GM23338 (cell line): ENCODE measurements at regions not wholly inside any gene's neighbourhood (a gene's known extent, or its start where the extent isn't known, plus 50 kb on each side); places are given as distances from the start of the nearest gene placed in this dataset.

Source experiments
- CREB1 ChIP-seq: fragments of 250-450 bp; sonication (Bioruptor Pico); IDR thresholded peaks from 2 replicates; pipeline ENCODE4 v1.5.0; 2020; ENCODE audit warnings: low read depth, mild to moderate bottlenecking, moderate library complexity
- EZH2 ChIP-seq: fragments of 200-600 bp; sonication (generic); IDR thresholded peaks from one replicate; pipeline ENCODE4 v1.8.0; 2017; ENCODE audit warnings: antibody characterized with exemption, mild to moderate bottlenecking, low read depth; ENCODE audit not compliant: unreplicated experiment
- NANOG ChIP-seq: IDR thresholded peaks from 2 replicates; pipeline ENCODE4 v1.6.1; 2016; ENCODE audit warnings: antibody characterized with exemption, borderline replicate concordance
- POLR2AphosphoS5 ChIP-seq: IDR thresholded peaks from 2 replicates; pipeline ENCODE4 v1.6.1; 2016; ENCODE audit warnings: antibody characterized with exemption, low read depth
- ZNF114 ChIP-seq: fragments of 250-450 bp; sonication (Bioruptor Pico); IDR thresholded peaks from 2 replicates; pipeline ENCODE4 v1.5.0; 2020; ENCODE audit warnings: mild to moderate bottlenecking, moderate library complexity
- ZNF331 ChIP-seq: fragments of 250-450 bp; sonication (Bioruptor Pico); IDR thresholded peaks from 2 replicates; pipeline ENCODE4 v1.5.0; 2020; ENCODE audit warnings: low read depth, mild to moderate bottlenecking, moderate library complexity
- TF ChIP-seq, protein P1 (sequence below): fragments of 250-450 bp; sonication (Bioruptor Pico); IDR thresholded peaks from 2 replicates; pipeline ENCODE4 v1.5.0; 2020; ENCODE audit warnings: mild to moderate bottlenecking, moderate library complexity
- TF ChIP-seq, protein P2 (sequence below), 2 experiments: fragments of 200-600 bp in 1 of 2; sonication (generic) in 1 of 2; conservative IDR thresholded peaks; 2 replicates each; pipeline versions ENCODE4 v1.5.1 to v1.6.1; 2016 to 2017; ENCODE audit warnings: antibody characterized with exemption in 2 of 2, low read depth in 2 of 2, mild to moderate bottlenecking in 2 of 2, moderate library complexity in 1 of 2
- TF ChIP-seq, protein P3 (sequence below): IDR thresholded peaks from one replicate; pipeline ENCODE4 v1.6.1; 2018; ENCODE audit warnings: antibody characterized with exemption; ENCODE audit not compliant: unreplicated experiment

DNA sequence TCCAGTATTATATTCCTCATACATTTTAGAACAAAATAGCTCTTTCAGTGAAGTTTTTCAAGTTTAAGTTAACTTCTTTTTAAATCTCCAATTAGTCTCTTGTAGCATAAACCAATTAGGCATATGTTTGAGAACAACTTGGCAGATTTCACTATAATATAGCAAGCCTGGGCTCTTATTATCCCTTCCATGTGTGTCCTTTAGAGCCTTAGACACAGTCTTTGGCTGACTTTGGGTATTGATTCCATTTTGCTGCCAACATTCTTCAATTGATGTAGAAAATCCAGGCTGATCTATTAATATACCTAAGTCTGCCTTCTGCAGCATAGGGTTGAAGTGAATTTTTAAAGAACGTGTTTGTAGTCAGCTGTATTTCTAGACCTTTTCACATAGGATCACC is 179.1 kb upstream of the RPRM start (continued):
- TF ChIP-seq, protein P1, sequence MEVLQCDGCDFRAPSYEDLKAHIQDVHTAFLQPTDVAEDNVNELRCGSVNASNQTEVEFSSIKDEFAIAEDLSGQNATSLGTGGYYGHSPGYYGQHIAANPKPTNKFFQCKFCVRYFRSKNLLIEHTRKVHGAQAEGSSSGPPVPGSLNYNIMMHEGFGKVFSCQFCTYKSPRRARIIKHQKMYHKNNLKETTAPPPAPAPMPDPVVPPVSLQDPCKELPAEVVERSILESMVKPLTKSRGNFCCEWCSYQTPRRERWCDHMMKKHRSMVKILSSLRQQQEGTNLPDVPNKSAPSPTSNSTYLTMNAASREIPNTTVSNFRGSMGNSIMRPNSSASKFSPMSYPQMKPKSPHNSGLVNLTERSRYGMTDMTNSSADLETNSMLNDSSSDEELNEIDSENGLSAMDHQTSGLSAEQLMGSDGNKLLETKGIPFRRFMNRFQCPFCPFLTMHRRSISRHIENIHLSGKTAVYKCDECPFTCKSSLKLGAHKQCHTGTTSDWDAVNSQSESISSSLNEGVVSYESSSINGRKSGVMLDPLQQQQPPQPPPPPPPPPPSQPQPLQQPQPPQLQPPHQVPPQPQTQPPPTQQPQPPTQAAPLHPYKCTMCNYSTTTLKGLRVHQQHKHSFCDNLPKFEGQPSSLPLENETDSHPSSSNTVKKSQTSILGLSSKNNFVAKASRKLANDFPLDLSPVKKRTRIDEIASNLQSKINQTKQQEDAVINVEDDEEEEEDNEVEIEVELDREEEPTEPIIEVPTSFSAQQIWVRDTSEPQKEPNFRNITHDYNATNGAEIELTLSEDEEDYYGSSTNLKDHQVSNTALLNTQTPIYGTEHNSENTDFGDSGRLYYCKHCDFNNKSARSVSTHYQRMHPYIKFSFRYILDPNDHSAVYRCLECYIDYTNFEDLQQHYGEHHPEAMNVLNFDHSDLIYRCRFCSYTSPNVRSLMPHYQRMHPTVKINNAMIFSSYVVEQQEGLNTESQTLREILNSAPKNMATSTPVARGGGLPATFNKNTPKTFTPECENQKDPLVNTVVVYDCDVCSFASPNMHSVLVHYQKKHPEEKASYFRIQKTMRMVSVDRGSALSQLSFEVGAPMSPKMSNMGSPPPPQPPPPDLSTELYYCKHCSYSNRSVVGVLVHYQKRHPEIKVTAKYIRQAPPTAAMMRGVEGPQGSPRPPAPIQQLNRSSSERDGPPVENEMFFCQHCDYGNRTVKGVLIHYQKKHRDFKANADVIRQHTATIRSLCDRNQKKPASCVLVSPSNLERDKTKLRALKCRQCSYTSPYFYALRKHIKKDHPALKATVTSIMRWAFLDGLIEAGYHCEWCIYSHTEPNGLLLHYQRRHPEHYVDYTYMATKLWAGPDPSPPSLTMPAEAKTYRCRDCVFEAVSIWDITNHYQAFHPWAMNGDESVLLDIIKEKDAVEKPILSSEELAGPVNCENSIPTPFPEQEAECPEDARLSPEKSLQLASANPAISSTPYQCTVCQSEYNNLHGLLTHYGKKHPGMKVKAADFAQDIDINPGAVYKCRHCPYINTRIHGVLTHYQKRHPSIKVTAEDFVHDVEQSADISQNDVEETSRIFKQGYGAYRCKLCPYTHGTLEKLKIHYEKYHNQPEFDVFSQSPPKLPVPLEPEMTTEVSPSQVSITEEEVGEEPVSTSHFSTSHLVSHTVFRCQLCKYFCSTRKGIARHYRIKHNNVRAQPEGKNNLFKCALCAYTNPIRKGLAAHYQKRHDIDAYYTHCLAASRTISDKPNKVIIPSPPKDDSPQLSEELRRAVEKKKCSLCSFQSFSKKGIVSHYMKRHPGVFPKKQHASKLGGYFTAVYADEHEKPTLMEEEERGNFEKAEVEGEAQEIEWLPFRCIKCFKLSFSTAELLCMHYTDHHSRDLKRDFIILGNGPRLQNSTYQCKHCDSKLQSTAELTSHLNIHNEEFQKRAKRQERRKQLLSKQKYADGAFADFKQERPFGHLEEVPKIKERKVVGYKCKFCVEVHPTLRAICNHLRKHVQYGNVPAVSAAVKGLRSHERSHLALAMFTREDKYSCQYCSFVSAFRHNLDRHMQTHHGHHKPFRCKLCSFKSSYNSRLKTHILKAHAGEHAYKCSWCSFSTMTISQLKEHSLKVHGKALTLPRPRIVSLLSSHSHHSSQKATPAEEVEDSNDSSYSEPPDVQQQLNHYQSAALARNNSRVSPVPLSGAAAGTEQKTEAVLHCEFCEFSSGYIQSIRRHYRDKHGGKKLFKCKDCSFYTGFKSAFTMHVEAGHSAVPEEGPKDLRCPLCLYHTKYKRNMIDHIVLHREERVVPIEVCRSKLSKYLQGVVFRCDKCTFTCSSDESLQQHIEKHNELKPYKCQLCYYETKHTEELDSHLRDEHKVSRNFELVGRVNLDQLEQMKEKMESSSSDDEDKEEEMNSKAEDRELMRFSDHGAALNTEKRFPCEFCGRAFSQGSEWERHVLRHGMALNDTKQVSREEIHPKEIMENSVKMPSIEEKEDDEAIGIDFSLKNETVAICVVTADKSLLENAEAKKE (CRISPR knock-in tag), result no peak
- TF ChIP-seq ZNF114 (CRISPR knock-in tag), result no peak
- no peak for TF ChIP-seq POLR2AphosphoS5
- TF ChIP-seq, protein P2, sequence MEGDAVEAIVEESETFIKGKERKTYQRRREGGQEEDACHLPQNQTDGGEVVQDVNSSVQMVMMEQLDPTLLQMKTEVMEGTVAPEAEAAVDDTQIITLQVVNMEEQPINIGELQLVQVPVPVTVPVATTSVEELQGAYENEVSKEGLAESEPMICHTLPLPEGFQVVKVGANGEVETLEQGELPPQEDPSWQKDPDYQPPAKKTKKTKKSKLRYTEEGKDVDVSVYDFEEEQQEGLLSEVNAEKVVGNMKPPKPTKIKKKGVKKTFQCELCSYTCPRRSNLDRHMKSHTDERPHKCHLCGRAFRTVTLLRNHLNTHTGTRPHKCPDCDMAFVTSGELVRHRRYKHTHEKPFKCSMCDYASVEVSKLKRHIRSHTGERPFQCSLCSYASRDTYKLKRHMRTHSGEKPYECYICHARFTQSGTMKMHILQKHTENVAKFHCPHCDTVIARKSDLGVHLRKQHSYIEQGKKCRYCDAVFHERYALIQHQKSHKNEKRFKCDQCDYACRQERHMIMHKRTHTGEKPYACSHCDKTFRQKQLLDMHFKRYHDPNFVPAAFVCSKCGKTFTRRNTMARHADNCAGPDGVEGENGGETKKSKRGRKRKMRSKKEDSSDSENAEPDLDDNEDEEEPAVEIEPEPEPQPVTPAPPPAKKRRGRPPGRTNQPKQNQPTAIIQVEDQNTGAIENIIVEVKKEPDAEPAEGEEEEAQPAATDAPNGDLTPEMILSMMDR (conservative IDR thresholded peaks at IDR 0.05; ENCODE audit: low read depth in 2 of 2), result no peak
- TF ChIP-seq ZNF331 (CRISPR knock-in tag), result no peak
- no peak for TF ChIP-seq NANOG
- no peak for TF ChIP-seq CREB1
- TF ChIP-seq, protein P3, sequence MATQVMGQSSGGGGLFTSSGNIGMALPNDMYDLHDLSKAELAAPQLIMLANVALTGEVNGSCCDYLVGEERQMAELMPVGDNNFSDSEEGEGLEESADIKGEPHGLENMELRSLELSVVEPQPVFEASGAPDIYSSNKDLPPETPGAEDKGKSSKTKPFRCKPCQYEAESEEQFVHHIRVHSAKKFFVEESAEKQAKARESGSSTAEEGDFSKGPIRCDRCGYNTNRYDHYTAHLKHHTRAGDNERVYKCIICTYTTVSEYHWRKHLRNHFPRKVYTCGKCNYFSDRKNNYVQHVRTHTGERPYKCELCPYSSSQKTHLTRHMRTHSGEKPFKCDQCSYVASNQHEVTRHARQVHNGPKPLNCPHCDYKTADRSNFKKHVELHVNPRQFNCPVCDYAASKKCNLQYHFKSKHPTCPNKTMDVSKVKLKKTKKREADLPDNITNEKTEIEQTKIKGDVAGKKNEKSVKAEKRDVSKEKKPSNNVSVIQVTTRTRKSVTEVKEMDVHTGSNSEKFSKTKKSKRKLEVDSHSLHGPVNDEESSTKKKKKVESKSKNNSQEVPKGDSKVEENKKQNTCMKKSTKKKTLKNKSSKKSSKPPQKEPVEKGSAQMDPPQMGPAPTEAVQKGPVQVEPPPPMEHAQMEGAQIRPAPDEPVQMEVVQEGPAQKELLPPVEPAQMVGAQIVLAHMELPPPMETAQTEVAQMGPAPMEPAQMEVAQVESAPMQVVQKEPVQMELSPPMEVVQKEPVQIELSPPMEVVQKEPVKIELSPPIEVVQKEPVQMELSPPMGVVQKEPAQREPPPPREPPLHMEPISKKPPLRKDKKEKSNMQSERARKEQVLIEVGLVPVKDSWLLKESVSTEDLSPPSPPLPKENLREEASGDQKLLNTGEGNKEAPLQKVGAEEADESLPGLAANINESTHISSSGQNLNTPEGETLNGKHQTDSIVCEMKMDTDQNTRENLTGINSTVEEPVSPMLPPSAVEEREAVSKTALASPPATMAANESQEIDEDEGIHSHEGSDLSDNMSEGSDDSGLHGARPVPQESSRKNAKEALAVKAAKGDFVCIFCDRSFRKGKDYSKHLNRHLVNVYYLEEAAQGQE, result no peak
- no peak for TF ChIP-seq EZH2
